Small intestine (tissue), 7 donors: ENCODE measurements at regions not wholly inside any gene's neighbourhood (a gene's known extent, or its start where the extent isn't known, plus 50 kb on each side); places are given as distances from the start of the nearest gene placed in this dataset.

ENCODE experiments used
- DNase-seq, 2 donors: peaks; one replicate each; pipeline versions ENCODE4 v3.0.0 to v3.0.0-alpha.2; 2013
- FAIRE-seq: peaks from 2 replicates; lab custom pipeline; 2012; peaks lifted over from hg19 to GRCh38; lab: Jason Lieb, UNC
- H3K27ac ChIP-seq, 3 donors: one replicate each; pipeline ENCODE4 v1.5.1; 2013; ENCODE audit warnings: low read length in 2 of 3, mild to moderate bottlenecking in 2 of 3, control low read depth in 1 of 3, inconsistent platforms in 1 of 3, low read depth in 1 of 3, moderate library complexity in 1 of 3
- H3K27me3 ChIP-seq, 3 donors: one replicate each; pipeline ENCODE4 v1.6.1; 2013; ENCODE audit warnings: low read length in 3 of 3, inconsistent platforms in 1 of 3; ENCODE audit not compliant: control insufficient read depth in 3 of 3, insufficient read depth in 3 of 3
- H3K36me3 ChIP-seq, 3 donors: one replicate each; pipeline ENCODE4 v1.6.1; 2013; ENCODE audit warnings: low read length in 3 of 3, inconsistent platforms in 1 of 3, low read depth in 1 of 3, mild to moderate bottlenecking in 1 of 3, moderate library complexity in 1 of 3; ENCODE audit not compliant: control insufficient read depth in 3 of 3, insufficient read depth in 2 of 3
- H3K4me1 ChIP-seq, 3 donors: one replicate each; pipeline ENCODE4 v1.6.1; 2013; ENCODE audit warnings: low read length in 2 of 3, inconsistent platforms in 1 of 3, low read depth in 1 of 3, mild to moderate bottlenecking in 1 of 3, moderate library complexity in 1 of 3; ENCODE audit not compliant: control insufficient read depth in 3 of 3, insufficient read depth in 2 of 3
- H3K4me3 ChIP-seq, 3 donors: one replicate each; pipeline ENCODE4 v1.5.1; 2013; ENCODE audit warnings: low read length in 3 of 3, control low read depth in 1 of 3, inconsistent platforms in 1 of 3, low read depth in 1 of 3, mild to moderate bottlenecking in 1 of 3, moderate library complexity in 1 of 3
- H3K9me3 ChIP-seq, 2 donors: one replicate each; pipeline ENCODE4 v1.6.1; 2013; ENCODE audit warnings: low read depth in 1 of 2, low read length in 1 of 2; ENCODE audit not compliant: control insufficient read depth in 2 of 2, insufficient read depth in 1 of 2
- WGBS, 3 donors: extraction: QIAGEN DNeasy Blood & Tissue Kit; methylation state at CpG; one replicate each; pipeline ENCODE4 v1.1.7; 2013; 5-methylcytosine and 5-hydroxymethylcytosine counted together
- donor health status: healthy with polysubstance abuse.
- donor health status: control.
- donor health status: control.
- donor health status: Bipolar disorder and iron deficiency.
- donor health status: healthy.

GRCh38 chr6:132868057-132868456 lies 53.7 kb downstream of the RPS12 start:
- DNase-seq (no peak), FAIRE-seq (no peak)
- no peak overlapping the region for H3K27ac ChIP-seq
- no peak overlapping the region for H3K4me3 ChIP-seq
- H3K4me1 ChIP-seq, result no peaks in the 10 kb centered on the region
- 73 to 89% (median 85%) methylated on average over 1 of the region's 1 CpG for WGBS, 3 donors
- H3K9me3 ChIP-seq, result no peaks in the 10 kb centered on the region
- H3K27me3 ChIP-seq, result no peaks in the 10 kb centered on the region
- H3K36me3 ChIP-seq, result no peaks in the 10 kb centered on the region

- H3K4me1 ChIP-seq, result no peaks in the 10 kb centered on the region
- FAIRE-seq (no peak), DNase-seq (no peak)
- no peak overlapping the region for H3K4me3 ChIP-seq
- no peak overlapping the region for H3K27ac ChIP-seq
- H3K36me3 ChIP-seq, result no peaks in the 10 kb centered on the region
- H3K27me3 ChIP-seq, result no peaks in the 10 kb centered on the region
- peaks cover 0 to 3% of the 10 kb centered on the region in 2 donors for H3K9me3 ChIP-seq
- WGBS, 3 donors, result 81 to 87% (median 86%) methylated on average over 1 of the region's 1 CpG
These were observed 58.6 kb downstream of the RPS12 start for GRCh38 chr6:132872923-132873322.

DNA sequence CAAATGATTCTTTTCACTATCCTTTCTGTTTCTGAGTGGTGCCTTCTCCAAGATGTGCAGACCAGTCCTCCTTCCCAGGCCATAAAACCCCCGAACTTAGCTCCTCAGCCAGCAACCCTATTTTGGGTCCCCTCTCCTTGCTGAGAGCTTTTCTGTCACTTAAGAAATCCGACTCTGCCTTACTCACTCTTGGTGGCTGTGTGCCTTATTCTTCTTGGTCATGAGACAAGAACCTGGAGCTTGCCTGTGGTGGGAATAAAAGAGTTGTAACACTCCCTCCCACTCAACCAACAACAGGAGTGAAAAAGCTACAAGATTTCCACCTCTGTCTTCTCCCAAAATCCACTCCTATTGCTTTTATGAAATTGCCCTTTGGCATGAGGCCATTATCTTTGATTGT lies 62.6 kb downstream of the RPS12 start:
- 70 to 82% (median 80%) methylated on average over 2 of the region's 2 CpGs for WGBS, 3 donors
- FAIRE-seq (no peak), DNase-seq (no peak)
- no peak overlapping the region for H3K27ac ChIP-seq
- H3K4me1 ChIP-seq, result no peaks in the 10 kb centered on the region
- H3K4me3 ChIP-seq, result no peak overlapping the region
- H3K9me3 ChIP-seq, result peaks cover 0 to 3% of the 10 kb centered on the region in 2 donors
- no peaks in the 10 kb centered on the region for H3K36me3 ChIP-seq
- H3K27me3 ChIP-seq, result no peaks in the 10 kb centered on the region

DNA sequence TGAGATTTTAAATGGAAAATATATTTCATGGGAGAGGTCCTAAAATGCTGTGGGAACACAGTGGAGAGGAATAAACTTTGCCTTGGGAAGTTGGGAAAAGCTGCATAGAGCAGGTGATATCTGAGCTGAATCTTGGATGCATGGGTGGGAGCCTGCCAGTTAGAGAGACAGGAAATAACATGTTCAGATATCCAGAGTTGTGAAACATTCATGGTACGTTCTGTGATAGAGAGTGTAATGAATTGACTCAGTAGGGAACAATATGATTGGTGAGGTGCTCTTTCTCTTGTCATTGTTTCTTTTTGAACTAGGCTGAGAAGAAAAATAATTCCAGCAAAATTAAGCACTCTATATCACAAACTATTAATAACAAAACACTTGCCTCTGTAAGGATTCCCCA lies 72.8 kb downstream of the RPS12 start:
- Histone ChIP-seq H3K36me3 (no peaks in the 10 kb centered on the region), H3K9me3 (peaks cover 0 to 2% of the 10 kb centered on the region in 2 donors), H3K27me3 (no peaks in the 10 kb centered on the region), H3K27ac (no peak overlapping the region), H3K4me3 (no peak overlapping the region), H3K4me1 (no peaks in the 10 kb centered on the region)
- DNase-seq (no peak), FAIRE-seq (no peak)
- 21 to 39% (median 35%) methylated on average over 1 of the region's 1 CpG for WGBS, 3 donors

DNA sequence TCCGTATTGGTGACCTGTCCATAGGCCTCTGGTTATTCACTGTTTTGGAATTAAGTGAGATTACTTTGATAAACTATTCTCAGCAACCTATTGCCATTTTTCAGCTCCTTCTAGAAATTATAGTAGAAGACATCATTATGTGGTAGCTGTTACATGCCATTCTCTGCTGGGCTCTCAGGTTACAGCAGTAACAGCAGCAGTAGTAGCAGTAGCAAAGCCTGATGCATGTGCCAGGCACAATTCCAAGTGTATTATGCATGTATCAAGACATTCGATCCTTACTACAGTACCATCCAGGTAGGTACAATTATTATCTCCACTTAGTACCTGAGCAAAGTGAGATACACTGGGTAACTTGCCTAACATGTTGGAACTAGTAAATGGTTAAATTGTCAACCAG lies 74.3 kb downstream of the RPS12 start:
- Histone ChIP-seq H3K4me1 (no peaks in the 10 kb centered on the region), H3K9me3 (peaks cover 0 to 2% of the 10 kb centered on the region in 2 donors), H3K27ac (no peak overlapping the region), H3K36me3 (no peaks in the 10 kb centered on the region), H3K4me3 (no peak overlapping the region), H3K27me3 (no peaks in the 10 kb centered on the region)
- DNase-seq (no peak), FAIRE-seq (no peak)
- WGBS, 3 donors, result 79 to 87% (median 85%) methylated on average over 2 of the region's 2 CpGs

DNA sequence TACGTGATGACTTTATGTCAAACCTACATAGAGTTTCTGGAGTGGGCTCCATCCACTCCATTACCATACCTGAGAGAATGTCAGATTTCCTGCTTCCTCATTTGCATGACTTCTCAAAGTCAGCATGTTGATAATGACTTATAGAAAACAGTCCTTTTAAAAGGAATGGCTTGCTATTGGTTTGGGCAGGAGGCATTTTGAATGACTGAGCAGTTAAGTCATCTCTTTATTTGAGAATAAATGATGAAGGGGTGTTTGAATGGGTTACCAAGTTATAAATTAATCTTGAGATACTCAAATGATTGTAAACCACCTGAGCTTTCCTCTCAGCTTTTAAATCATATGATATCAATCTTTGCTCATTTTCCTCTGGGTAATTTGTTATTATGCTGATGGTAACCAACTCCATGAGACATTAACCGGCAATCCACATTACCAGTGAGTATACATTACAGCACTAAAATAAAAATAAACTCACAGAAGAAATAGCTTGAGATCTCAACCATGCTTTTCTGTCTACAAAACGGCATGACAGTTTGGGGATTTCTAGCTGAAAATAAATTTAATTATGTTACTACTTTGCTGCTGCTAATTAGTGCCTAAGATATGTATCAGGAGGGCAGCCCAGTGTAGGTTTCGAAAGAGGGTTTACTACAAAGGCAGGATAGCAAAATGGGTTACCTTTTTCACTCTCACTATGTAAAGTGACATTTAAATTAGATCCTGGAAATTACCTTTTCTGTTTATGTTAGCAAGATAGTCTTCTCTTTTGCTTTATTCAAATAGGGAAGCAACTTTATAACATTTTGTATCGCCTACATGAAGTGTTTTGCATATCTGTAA lies 78.8 kb downstream of the RPS12 start:
- DNase-seq, result no peak
- H3K9me3 ChIP-seq, result peaks cover 0 to 2% of the 10 kb centered on the region in 2 donors
- H3K27me3 ChIP-seq, result no peaks in the 10 kb centered on the region
- H3K27ac ChIP-seq, result no peak overlapping the region
- FAIRE-seq, result no peak
- H3K36me3 ChIP-seq, result no peaks in the 10 kb centered on the region
- H3K4me3 ChIP-seq, result no peak overlapping the region
- WGBS, 3 donors, result 84 to 86% (median 85%) methylated on average over 5 of the region's 5 CpGs
- H3K4me1 ChIP-seq, result no peaks in the 10 kb centered on the region

GRCh38 chr6:132893772-132894490 lies 79.6 kb downstream of the RPS12 start:
- H3K4me3 ChIP-seq, result no peak overlapping the region
- peaks cover 0 to 2% of the 10 kb centered on the region in 2 donors for H3K9me3 ChIP-seq
- no peak overlapping the region for H3K27ac ChIP-seq
- FAIRE-seq, result no peak
- H3K4me1 ChIP-seq, result no peaks in the 10 kb centered on the region
- WGBS, 3 donors, result 75 to 84% (median 77%) methylated on average over 8 of the region's 8 CpGs
- no peak for DNase-seq
- no peaks in the 10 kb centered on the region for H3K36me3 ChIP-seq
- no peaks in the 10 kb centered on the region for H3K27me3 ChIP-seq

DNA sequence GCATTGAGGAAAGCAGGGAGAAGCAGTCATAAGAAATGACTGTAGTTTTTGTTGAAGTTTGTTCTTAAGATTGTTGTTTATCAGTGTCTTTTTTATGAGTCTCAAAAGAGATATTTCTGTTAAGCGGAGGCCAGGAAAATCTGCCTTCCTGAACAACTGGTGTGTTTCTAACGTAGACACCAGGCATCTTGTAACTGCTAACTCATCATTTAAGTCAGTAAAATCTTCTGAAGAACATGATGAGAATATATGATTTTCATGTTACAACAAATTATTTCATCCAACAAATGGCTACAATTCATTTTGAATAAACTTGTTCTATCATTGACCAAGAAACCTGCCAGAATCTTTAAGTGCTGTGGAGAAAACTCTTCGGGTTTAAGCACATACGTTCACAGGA lies 84.0 kb downstream of the RPS12 start:
- 83 to 87% (median 87%) methylated on average over 4 of the region's 4 CpGs for WGBS, 3 donors
- FAIRE-seq (no peak), DNase-seq (no peak)
- no peak overlapping the region for H3K27ac ChIP-seq
- no peaks in the 10 kb centered on the region for H3K27me3 ChIP-seq
- H3K4me1 ChIP-seq, result no peaks in the 10 kb centered on the region
- no peak overlapping the region for H3K4me3 ChIP-seq
- H3K9me3 ChIP-seq, result no peaks in the 10 kb centered on the region
- no peaks in the 10 kb centered on the region for H3K36me3 ChIP-seq
